GM18909 (cell line): ENCODE measurements at regions not wholly inside any gene's neighbourhood (a gene's known extent, or its start where the extent isn't known, plus 50 kb on each side); places are given as distances from the start of the nearest gene placed in this dataset.
"Not testable (repeated sequence)": the region's sequence is repeated elsewhere in the genome, so short reads cannot be mapped to it uniquely, and the experiment has no call there.

ENCODE experiments used
- ATAC-seq: cut with Tn5 transposase; IDR thresholded peaks from one replicate; pipeline ENCODE4 v1.9.1; 2021; ENCODE audit warnings: mild to moderate bottlenecking; ENCODE audit not compliant: unreplicated experiment, poor library complexity

GRCh38 chr11:16547879-16548278, 190.6 kb upstream of the C11orf58 start:
- ATAC-seq = no peak

GRCh38 chr11:16543642-16544041, 187.3 kb upstream of the SOX6 start:
- ATAC-seq = no peak

- ATAC-seq = no peak
These were observed 186.0 kb upstream of the SOX6 start for GRCh38 chr11:16542353-16542752.

GRCh38 chr11:16536513-16536912, 180.2 kb upstream of the SOX6 start:
- no peak for ATAC-seq

DNA sequence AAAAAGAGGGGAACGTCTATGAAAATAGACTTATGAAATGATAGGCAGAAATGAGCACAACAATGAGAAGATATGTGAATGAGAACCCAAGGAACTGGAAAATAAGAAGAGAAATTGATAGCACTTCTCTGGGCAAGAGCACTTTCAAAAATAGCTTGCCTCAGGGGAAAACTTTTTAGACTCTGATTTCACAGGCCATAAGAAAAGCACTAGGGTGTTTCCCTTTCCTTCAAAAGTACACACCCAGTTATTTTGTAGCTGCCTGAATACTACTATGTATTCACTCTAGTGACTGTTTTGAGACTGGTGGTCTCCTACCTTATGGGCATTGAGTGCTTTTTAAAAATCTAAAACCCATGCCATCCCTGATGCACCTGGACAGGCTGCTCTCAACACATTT, 172.3 kb upstream of the SOX6 start:
- no peak for ATAC-seq

DNA sequence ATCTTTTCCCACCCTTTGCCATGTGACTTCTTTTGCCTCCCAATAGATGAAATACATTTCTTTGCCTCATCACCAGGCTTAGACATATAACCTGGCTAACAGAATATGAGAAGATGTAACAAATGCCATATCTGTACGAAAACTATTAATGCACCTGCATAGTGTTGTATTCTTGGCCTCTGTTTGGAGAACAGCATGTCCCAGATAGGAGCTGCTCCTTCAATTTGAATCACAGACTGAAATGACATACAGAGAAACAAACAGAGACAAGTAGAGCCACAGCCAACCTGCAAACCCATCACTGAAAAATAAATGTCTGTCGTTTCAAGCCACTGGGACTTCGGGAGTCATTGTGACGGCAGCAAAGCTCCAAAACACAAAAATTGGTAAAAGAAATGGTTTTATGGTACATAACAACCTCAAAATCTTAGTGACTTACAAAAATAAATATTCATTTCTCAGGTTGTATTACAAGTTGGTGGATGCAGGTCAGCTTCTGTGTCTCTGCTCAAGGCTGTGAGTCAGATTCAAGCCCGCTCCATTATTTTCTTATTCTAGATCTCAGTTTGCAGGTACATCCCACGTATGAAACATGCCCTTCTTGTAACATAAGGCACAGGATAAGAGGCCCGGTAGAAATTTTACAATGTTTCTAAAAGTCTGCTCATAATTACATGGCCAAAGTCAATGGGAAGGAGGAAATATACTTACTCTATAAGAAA, 171.3 kb upstream of the SOX6 start:
- ATAC-seq = no peak

GRCh38 chr11:16526947-16527346, 170.6 kb upstream of the SOX6 start:
- ATAC-seq = no peak

- not testable (repeated sequence) for ATAC-seq
These were observed 164.4 kb upstream of the SOX6 start for GRCh38 chr11:16520713-16521112.

DNA sequence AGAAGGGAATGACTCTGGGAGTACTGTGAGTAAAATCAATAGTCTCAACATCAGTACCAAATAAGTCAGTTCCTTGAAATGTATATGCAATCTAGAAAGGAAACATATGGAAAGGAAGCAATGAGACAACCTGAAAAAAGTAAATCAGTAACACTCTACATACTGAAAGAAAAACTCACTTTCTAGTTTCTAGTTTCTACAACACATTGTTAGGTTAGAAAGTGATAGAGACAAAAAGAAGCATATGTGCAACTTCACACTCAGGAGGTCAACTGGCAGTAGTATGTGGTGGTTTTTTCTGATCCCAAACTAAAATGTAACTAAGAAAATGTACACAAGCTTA, 156.5 kb upstream of the SOX6 start:
- peak; percentile 97 for ATAC-seq

- ATAC-seq = no peak
These were observed 156.0 kb upstream of the SOX6 start for GRCh38 chr11:16512198-16512898.

DNA sequence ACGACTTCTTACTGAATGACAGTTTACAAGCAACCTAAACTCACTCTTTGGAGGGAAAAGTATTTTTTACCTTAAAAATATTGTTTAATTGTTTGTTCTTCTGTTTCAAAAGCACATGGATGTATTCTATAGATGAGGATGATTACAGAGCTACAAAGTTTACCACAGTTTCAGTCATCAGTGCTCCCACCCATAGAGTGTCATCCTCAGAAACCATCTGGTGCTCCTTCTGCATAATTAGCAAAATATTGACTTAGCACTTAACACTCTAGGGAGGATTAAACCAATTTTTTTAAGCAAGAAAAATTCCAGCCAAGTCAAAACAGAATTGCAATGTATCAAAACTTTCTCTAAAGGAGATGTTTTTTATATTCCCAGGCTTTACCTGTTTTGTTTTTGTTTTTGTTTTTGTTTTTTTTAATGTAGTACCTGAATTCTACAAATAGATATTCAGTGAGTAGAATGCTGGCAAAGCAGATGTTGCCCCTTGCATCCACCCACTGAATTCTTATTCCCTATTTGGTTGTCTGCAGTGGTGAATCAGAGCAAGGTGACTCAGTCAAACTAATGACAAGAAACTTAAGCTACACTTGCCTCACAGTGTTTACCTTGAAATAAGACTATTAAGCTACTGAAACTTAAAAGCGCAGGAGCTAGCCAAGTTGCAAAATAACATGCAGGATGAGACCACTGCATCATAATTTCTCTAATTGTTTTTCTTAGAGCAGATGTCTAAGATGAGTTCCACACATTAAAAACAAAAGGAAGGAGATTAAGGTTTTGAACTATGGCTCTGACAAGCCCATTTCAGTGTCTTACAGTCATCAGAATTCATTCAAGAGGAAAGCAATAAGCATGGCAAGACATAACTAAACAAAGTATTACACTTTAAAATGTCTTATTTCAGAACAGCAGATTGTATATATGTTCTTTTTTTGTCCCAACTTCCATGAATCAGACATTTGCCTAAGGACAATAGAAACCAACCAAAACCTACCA, 155.1 kb upstream of the SOX6 start:
- ATAC-seq = no peak

- no peak for ATAC-seq
These were observed 149.1 kb upstream of the SOX6 start for GRCh38 chr11:16505481-16505880.

DNA sequence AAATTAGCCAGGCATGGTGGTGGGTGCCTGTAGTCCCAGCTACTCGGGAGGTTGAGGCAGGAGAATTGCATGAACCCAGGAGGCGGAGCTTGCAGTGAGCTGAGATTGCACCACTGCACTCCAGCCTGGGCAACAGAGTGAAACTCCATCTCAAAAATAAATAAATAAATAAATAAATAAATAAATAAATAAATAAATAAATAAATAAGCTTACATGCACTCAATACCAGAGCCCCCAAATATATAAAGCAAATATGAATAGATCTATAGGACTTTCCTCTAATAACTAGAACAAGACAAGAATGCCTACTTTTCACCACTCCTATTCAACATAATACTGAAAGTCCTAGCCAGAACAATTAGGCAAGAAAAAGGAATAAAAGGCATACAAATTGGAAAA, 147.5 kb upstream of the SOX6 start:
- not testable (repeated sequence) for ATAC-seq

DNA sequence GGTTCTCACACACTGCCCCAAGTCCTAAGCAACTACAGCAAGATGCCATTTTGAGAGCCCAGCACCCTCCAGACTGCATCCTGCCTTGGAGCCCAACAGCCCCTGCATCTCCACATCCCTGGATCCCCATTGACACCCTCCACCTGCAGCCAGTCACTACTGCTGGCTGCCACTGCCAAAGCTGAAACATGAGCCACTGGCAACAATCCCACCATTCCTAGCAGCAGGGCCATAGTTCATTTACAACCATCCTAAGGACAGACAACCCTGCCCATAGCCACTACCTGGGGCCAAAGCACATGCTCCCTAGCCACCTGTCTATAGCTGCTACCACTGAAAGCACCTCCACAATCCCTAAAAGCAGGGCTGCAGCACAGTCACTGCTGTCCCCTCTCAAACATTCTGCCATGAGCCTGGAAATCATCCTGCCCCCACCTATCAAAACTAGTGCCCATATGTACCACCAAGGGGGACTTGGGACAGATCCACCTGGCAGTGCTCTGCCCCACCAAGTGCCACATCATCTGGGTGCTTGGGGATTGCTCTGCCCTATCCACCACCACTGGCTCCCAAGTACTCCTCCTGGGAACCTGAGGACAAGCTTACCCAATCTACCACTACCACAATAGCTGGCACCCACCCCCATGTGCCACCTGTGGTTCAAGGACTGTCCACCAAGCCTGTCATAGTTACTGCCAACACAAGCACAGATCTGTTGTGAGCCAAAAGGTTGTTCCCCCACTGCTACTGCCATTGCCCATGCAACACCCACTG, 138.8 kb upstream of the SOX6 start:
- no peak for ATAC-seq

- no peak for ATAC-seq
These were observed 128.1 kb upstream of the SOX6 start for GRCh38 chr11:16484434-16484833.

DNA sequence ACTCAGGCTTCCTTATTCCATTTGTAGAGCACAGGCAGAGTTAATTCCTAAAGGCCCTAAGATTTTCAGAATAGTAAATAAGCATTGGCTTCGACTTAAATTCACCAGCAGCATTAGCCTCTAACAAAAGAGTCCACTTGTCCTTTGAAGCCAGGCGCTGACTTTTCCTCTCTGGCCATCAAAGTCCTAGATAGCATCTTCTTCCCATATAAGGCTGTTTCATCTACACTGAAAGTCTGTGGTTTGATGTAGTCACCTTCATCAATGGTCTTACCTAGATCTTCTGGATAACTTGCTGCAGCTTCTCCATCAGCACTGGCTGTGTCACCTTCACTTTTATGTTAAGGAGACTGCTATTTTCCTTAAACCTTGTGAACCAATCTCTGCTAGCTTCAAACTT, 118.3 kb upstream of the SOX6 start:
- no peak for ATAC-seq

- ATAC-seq = no peak
These were observed 113.6 kb upstream of the SOX6 start for GRCh38 chr11:16469968-16470367.

DNA sequence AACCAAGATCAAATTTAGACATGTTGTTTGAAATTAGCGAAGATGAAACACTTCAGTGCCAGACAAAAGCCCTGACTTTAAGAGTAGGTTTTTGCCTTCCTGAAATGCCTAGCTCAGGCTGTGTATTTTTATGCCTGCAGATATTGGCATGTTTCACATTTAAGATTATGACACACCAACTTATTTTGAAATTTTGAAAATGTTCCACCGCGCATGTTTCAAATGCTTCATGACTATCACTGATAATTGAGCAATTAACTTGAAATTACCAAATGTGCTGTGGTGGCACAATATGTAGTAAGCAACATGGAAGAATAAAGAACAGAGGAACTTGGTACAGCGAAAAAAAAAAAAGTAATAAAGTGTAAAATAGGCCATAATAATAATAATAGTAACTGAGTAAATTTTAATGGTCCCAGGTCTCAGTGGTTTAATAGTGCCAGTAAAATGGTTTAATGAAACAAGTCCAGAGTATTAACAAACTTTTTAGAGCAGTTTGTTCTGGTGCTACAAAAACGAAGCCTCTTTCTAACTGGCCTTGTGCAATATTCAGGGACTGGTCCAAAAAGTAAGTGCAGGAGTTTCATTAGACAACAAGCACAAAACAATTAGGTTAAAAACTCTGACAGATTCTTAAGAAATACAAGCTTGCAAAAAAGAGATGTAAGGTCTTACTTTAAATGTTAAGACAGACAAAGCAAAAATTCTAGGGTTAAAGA, 112.5 kb upstream of the SOX6 start:
- no peak for ATAC-seq

- ATAC-seq = no peak
These were observed 104.2 kb upstream of the SOX6 start for GRCh38 chr11:16460508-16460907.

- ATAC-seq = no peak
These were observed 100.0 kb upstream of the SOX6 start for GRCh38 chr11:16456366-16456765.
